K562 (cell line): ENCODE measurements at regions not wholly inside any gene's neighbourhood (a gene's known extent, or its start where the extent isn't known, plus 50 kb on each side); places are given as distances from the start of the nearest gene placed in this dataset.

Experiments
- ATAC-seq: fragments of 200-7000 bp; cut with Tn5 transposase; 3 replicates; pipeline ENCODE4 v1.9.1; 2020; ENCODE audit warnings: moderate library complexity
- BruUV-seq: library from RNA; stranded (reverse); fragments of 400-500 nt; replicated peaks from 2 replicates; lab custom pipeline; 2021; lab: Mats Ljungman, UMichigan
- CTCF ChIA-PET: fragments of 300-600 bp; formaldehyde crosslinking; extraction: SDS; loops from one replicate; lab custom pipeline; 2021; ENCODE audit warnings: low intra/inter-chr PET ratio; lab: Yijun Ruan, JAX
- POLR2A ChIA-PET: fragments of 300-600, 350-650 bp; sonication (Branson Sonifier 250); formaldehyde crosslinking; extraction: SDS; loops from one replicate; lab custom pipeline; 2021; ENCODE audit warnings: antibody characterized with exemption, inconsistent platforms; lab: Yijun Ruan, JAX
- DNase-seq, 4 experiments: peaks; one replicate each; pipeline versions ENCODE4 v3.0.0 to v3.0.0-alpha.2; 2011 to 2018; ENCODE audit warnings: low spot score in 3 of 4, mixed read lengths in 3 of 4; ENCODE audit errors: extremely low read depth in 1 of 4
- FAIRE-seq: peaks from 2 replicates; lab custom pipeline; 2011; peaks lifted over from hg19 to GRCh38; lab: Jason Lieb, UNC
- H2AFZ ChIP-seq: 2 replicates; pipeline ENCODE4 v1.6.0; 2011; ENCODE audit warnings: low read depth, low read length, control low read depth, inconsistent platforms
- H3K27ac ChIP-seq: fragments of 200-600 bp; 3 replicates; pipeline ENCODE4 v1.8.0; 2011; ENCODE audit warnings: low read depth, mild to moderate bottlenecking, control low read depth, inconsistent platforms, low read length, moderate library complexity, mixed read lengths; ENCODE audit errors: extremely low read depth
- H3K27me3 ChIP-seq, 2 experiments: fragments of 300-600 bp in 1 of 2; 2 replicates in 1 of 2; 3 replicates in 1 of 2; pipeline versions ENCODE4 v1.6.0 to v1.8.0; 2011; ENCODE audit warnings: inconsistent platforms in 2 of 2, low read length in 2 of 2, mild to moderate bottlenecking in 1 of 2, mixed read lengths in 1 of 2, moderate library complexity in 1 of 2; ENCODE audit not compliant: control insufficient read depth in 2 of 2, insufficient read depth in 2 of 2
- H3K36me3 ChIP-seq: fragments of 300-600 bp; 3 replicates; pipeline ENCODE4 v1.8.0; 2011; ENCODE audit warnings: mild to moderate bottlenecking, low read length, inconsistent platforms; ENCODE audit not compliant: control insufficient read depth, insufficient read depth
- H3K4me1 ChIP-seq, 2 experiments: fragments of 200-600 bp in 1 of 2; replicated peaks in 1 of 2; 2 replicates in 1 of 2; 3 replicates in 1 of 2; pipeline versions ENCODE4 v1.5.1 to v1.8.0; 2011; ENCODE audit warnings: inconsistent platforms in 2 of 2, low read length in 2 of 2, mild to moderate bottlenecking in 1 of 2, mixed read lengths in 1 of 2, moderate library complexity in 1 of 2; ENCODE audit not compliant: control insufficient read depth in 2 of 2, insufficient read depth in 2 of 2
- H3K4me2 ChIP-seq: 2 replicates; pipeline ENCODE4 v1.6.1; 2011; ENCODE audit warnings: low read length, control low read depth, inconsistent platforms, mixed read lengths; ENCODE audit not compliant: insufficient read depth
- H3K4me3 ChIP-seq: fragments of 200-600 bp; sonication (generic), shearing (Covaris generic); 2 replicates; pipeline ENCODE4 v1.5.1; 2016; ENCODE audit warnings: control low read depth, inconsistent platforms
- H3K79me2 ChIP-seq: fragments of 200-600 bp; 3 replicates; pipeline ENCODE4 v1.8.0; 2011; ENCODE audit warnings: low read length, inconsistent platforms; ENCODE audit not compliant: control insufficient read depth, insufficient read depth
- H3K9ac ChIP-seq, 2 experiments: 2 replicates each; pipeline versions ENCODE4 v1.6.0 to v1.6.1; 2011; ENCODE audit warnings: low read depth in 2 of 2, low read length in 2 of 2, control low read depth in 1 of 2, inconsistent platforms in 1 of 2, mild to moderate bottlenecking in 1 of 2, mixed read lengths in 1 of 2; ENCODE audit not compliant: insufficient read depth in 1 of 2
- H3K9me1 ChIP-seq: one replicate; pipeline ENCODE4 v1.6.0; 2011; ENCODE audit warnings: inconsistent platforms, mild to moderate bottlenecking, low read length, moderate library complexity; ENCODE audit not compliant: control insufficient read depth, insufficient read depth
- H3K9me3 ChIP-seq: replicated peaks from 2 replicates; pipeline ENCODE4 v1.5.1; 2011; ENCODE audit warnings: low read depth, low read length, inconsistent platforms; ENCODE audit not compliant: control insufficient read depth, insufficient read depth
- H4K20me1 ChIP-seq: replicated peaks from 2 replicates; pipeline ENCODE4 v1.6.1; 2011; ENCODE audit warnings: low read length, inconsistent platforms, mixed read lengths; ENCODE audit not compliant: control insufficient read depth, insufficient read depth
- BCOR ChIP-seq: fragments of 450-650 bp; IDR thresholded peaks from 2 replicates; pipeline ENCODE4 v1.6.1; 2016
- CCAR2 ChIP-seq: fragments of 200-400 bp; formaldehyde crosslinking; IDR thresholded peaks from 2 replicates; pipeline ENCODE4 v1.6.1; 2017; ENCODE audit warnings: mild to moderate bottlenecking, low read depth, low read length
- ERF ChIP-seq: fragments of 450-650 bp; formaldehyde crosslinking; IDR thresholded peaks from 2 replicates; pipeline ENCODE4 v1.4.0; 2020; ENCODE audit warnings: mild to moderate bottlenecking, mixed read lengths
- HNRNPL ChIP-seq: fragments of 200-400 bp; formaldehyde crosslinking; IDR thresholded peaks from 2 replicates; pipeline ENCODE4 v1.6.1; 2017; ENCODE audit warnings: low read depth, mild to moderate bottlenecking, low read length
- MYC ChIP-seq, 2 experiments: fragments of 250-450 bp in 1 of 2; sonication (Bioruptor Pico) in 1 of 2; IDR thresholded peaks; 2 replicates each; pipeline versions ENCODE4 v1.5.1 to v1.6.1; 2012 to 2021; ENCODE audit warnings: low read depth in 2 of 2, borderline replicate concordance in 1 of 2, improper control_type of control experiment in 1 of 2, low read length in 1 of 2, mild to moderate bottlenecking in 1 of 2, moderate library complexity in 1 of 2
- RUNX1 ChIP-seq: sonication (generic); IDR thresholded peaks from 2 replicates; pipeline ENCODE4 v1.6.1; 2016; ENCODE audit warnings: antibody characterized with exemption, low read depth
- WGBS: fragments of 100-300 bp; shearing (Covaris generic); methylation state at CpG from one replicate; pipeline ENCODE4 v1.1.6; 2016; ENCODE audit warnings: low coverage, mixed read lengths; ENCODE audit not compliant: insufficient coverage; ENCODE audit errors: missing lambda C conversion rate; 5-methylcytosine and 5-hydroxymethylcytosine counted together
- in situ Hi-C: fragments of 300-500 bp; cut with MboI; formaldehyde crosslinking; loops from 4 replicates; pipeline ENCODE4 v1.15.0; 2018; ENCODE audit warnings: inconsistent platforms, mixed read lengths
- intact Hi-C: fragments of 100-400 bp; cut with micrococcal nuclease; formaldehyde crosslinking; loops from 2 replicates; pipeline ENCODE4 v1.14.2; 2022
- TF ChIP-seq, protein P1 (sequence below): fragments of 450-650 bp; IDR thresholded peaks from 2 replicates; pipeline ENCODE4 v1.7.1; 2018; ENCODE audit warnings: mild to moderate bottlenecking, low read depth; ENCODE audit not compliant: partially characterized antibody
- TF ChIP-seq, protein P2 (sequence below): fragments of 250-450 bp; sonication (Bioruptor Pico); IDR thresholded peaks from 2 replicates; pipeline ENCODE4 v1.8.0; 2022; ENCODE audit warnings: moderate library complexity, mild to moderate bottlenecking, inconsistent platforms
- TF ChIP-seq, protein P3 (sequence below): sonication (generic); formaldehyde crosslinking; IDR thresholded peaks from 2 replicates; pipeline ENCODE4 v1.8.1; 2023; ENCODE audit warnings: mild to moderate bottlenecking, missing genetic modification reagents, moderate library complexity
- TF ChIP-seq, protein P4 (sequence below): fragments of 450-650 bp; formaldehyde crosslinking; IDR thresholded peaks from 2 replicates; pipeline ENCODE4 v1.4.0; 2022; ENCODE audit warnings: missing genetic modification characterization
- TF ChIP-seq, protein P5 (sequence below): fragments of 150-350 bp; IDR thresholded peaks from 2 replicates; pipeline ENCODE4 v1.6.1; 2014; ENCODE audit warnings: low read depth, mild to moderate bottlenecking, low read length, borderline replicate concordance

DNA sequence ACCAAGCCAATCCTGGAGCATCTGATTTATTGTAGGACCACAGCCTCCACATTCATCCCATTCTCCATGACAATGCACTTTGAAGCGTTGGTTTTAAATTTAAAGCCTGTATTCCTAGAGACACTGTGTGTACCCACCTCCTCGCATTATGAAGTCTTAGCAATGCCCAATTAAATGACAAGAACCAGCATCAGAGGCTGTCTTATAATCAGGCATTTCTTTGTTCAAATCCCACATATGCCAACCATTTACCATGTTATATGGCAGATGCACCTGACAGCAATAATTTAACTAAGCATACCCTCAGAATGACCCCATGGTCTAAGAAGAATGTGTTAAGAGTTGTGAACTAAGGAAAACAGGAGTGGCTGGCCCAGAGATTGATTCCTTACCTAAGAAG, 188.2 kb downstream of the IPMK start:
- no peaks in the 10 kb centered on the region for H3K79me2 ChIP-seq
- no peak overlapping the region for H3K27ac ChIP-seq
- no peaks in the 10 kb centered on the region for H3K36me3 ChIP-seq
- POLR2A ChIA-PET, result no interaction called here
- no peaks in the 10 kb centered on the region for H3K9me1 ChIP-seq
- no peak overlapping the region for H3K4me3 ChIP-seq
- H2AFZ ChIP-seq, result no peak overlapping the region
- no peaks in the 10 kb centered on the region for H4K20me1 ChIP-seq
- no peaks in the 10 kb centered on the region for H3K27me3 ChIP-seq
- no peaks in the 10 kb centered on the region for H3K4me1 ChIP-seq
- H3K4me2 ChIP-seq, result no peak overlapping the region
- H3K9me3 ChIP-seq, result no peaks in the 10 kb centered on the region
- no peak for FAIRE-seq
- no TSS peak for BruUV-seq
- intact Hi-C loops (no loop called here), in situ Hi-C loops (no loop called here)
- no peak for DNase-seq
- no peak overlapping the region for H3K9ac ChIP-seq
- 0% methylated on average over 2 of the region's 2 CpGs for WGBS
- CTCF ChIA-PET, result no interaction called here
- no peak for ATAC-seq
- TF ChIP-seq, protein P1, sequence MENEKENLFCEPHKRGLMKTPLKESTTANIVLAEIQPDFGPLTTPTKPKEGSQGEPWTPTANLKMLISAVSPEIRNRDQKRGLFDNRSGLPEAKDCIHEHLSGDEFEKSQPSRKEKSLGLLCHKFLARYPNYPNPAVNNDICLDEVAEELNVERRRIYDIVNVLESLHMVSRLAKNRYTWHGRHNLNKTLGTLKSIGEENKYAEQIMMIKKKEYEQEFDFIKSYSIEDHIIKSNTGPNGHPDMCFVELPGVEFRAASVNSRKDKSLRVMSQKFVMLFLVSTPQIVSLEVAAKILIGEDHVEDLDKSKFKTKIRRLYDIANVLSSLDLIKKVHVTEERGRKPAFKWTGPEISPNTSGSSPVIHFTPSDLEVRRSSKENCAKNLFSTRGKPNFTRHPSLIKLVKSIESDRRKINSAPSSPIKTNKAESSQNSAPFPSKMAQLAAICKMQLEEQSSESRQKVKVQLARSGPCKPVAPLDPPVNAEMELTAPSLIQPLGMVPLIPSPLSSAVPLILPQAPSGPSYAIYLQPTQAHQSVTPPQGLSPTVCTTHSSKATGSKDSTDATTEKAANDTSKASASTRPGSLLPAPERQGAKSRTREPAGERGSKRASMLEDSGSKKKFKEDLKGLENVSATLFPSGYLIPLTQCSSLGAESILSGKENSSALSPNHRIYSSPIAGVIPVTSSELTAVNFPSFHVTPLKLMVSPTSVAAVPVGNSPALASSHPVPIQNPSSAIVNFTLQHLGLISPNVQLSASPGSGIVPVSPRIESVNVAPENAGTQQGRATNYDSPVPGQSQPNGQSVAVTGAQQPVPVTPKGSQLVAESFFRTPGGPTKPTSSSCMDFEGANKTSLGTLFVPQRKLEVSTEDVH, result no peak
- TF ChIP-seq, protein P2, sequence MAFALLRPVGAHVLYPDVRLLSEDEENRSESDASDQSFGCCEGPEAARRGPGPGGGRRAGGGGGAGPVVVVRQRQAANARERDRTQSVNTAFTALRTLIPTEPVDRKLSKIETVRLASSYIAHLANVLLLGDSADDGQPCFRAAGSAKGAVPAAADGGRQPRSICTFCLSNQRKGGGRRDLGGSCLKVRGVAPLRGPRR (CRISPR knock-in tag), result no peak
- TF ChIP-seq, protein P3, sequence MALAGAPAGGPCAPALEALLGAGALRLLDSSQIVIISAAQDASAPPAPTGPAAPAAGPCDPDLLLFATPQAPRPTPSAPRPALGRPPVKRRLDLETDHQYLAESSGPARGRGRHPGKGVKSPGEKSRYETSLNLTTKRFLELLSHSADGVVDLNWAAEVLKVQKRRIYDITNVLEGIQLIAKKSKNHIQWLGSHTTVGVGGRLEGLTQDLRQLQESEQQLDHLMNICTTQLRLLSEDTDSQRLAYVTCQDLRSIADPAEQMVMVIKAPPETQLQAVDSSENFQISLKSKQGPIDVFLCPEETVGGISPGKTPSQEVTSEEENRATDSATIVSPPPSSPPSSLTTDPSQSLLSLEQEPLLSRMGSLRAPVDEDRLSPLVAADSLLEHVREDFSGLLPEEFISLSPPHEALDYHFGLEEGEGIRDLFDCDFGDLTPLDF (CRISPR knock-in tag), result no peak
- TF ChIP-seq CCAR2 (no peak), BCOR (no peak), MYC (IDR thresholded peaks at IDR 0.05; ENCODE audit: low read depth, low read length) (no peak), MYC (CRISPR knock-in tag; IDR thresholded peaks at IDR 0.05; ENCODE audit: borderline replicate concordance, low read depth) (no peak), ERF (no peak), HNRNPL (no peak), RUNX1 (no peak)
- TF ChIP-seq, protein P4, sequence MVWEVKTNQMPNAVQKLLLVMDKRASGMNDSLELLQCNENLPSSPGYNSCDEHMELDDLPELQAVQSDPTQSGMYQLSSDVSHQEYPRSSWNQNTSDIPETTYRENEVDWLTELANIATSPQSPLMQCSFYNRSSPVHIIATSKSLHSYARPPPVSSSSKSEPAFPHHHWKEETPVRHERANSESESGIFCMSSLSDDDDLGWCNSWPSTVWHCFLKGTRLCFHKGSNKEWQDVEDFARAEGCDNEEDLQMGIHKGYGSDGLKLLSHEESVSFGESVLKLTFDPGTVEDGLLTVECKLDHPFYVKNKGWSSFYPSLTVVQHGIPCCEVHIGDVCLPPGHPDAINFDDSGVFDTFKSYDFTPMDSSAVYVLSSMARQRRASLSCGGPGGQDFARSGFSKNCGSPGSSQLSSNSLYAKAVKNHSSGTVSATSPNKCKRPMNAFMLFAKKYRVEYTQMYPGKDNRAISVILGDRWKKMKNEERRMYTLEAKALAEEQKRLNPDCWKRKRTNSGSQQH (CRISPR knock-in tag), result no peak
- TF ChIP-seq, protein P5, sequence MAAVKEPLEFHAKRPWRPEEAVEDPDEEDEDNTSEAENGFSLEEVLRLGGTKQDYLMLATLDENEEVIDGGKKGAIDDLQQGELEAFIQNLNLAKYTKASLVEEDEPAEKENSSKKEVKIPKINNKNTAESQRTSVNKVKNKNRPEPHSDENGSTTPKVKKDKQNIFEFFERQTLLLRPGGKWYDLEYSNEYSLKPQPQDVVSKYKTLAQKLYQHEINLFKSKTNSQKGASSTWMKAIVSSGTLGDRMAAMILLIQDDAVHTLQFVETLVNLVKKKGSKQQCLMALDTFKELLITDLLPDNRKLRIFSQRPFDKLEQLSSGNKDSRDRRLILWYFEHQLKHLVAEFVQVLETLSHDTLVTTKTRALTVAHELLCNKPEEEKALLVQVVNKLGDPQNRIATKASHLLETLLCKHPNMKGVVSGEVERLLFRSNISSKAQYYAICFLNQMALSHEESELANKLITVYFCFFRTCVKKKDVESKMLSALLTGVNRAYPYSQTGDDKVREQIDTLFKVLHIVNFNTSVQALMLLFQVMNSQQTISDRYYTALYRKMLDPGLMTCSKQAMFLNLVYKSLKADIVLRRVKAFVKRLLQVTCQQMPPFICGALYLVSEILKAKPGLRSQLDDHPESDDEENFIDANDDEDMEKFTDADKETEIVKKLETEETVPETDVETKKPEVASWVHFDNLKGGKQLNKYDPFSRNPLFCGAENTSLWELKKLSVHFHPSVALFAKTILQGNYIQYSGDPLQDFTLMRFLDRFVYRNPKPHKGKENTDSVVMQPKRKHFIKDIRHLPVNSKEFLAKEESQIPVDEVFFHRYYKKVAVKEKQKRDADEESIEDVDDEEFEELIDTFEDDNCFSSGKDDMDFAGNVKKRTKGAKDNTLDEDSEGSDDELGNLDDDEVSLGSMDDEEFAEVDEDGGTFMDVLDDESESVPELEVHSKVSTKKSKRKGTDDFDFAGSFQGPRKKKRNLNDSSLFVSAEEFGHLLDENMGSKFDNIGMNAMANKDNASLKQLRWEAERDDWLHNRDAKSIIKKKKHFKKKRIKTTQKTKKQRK, result no peak
